GM18870 (cell line): ENCODE measurements at regions not wholly inside any gene's neighbourhood (a gene's known extent, or its start where the extent isn't known, plus 50 kb on each side); places are given as distances from the start of the nearest gene placed in this dataset.
"Not testable (repeated sequence)": the region's sequence is repeated elsewhere in the genome, so short reads cannot be mapped to it uniquely, and the experiment has no call there.

Experiments used
- ATAC-seq: cut with Tn5 transposase; IDR thresholded peaks from one replicate; pipeline ENCODE4 v1.9.1; 2021; ENCODE audit warnings: moderate library complexity; ENCODE audit not compliant: unreplicated experiment

GRCh38 chr1:232327899-232328298, 302.0 kb downstream of the SIPA1L2 start:
- ATAC-seq: no peak

DNA sequence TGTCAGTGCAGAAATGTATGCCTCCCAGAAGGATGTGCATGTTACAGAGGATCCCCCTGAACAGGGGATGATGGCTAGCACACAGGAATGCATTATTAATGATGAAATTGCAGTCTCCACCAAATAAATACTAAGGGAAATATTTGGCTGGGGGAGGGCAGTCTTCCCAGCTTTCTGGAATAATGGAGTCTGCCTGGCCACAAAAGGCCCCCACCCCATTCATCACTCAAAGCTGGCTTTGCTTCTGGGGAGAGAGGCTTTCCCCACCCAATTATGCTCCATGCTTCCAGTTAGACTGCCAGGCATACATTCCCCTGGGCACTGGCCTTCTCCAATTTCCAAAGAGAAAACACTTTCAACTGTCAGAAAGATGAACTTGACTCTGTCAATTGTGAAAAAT, 302.7 kb downstream of the SIPA1L2 start:
- ATAC-seq: no peak

DNA sequence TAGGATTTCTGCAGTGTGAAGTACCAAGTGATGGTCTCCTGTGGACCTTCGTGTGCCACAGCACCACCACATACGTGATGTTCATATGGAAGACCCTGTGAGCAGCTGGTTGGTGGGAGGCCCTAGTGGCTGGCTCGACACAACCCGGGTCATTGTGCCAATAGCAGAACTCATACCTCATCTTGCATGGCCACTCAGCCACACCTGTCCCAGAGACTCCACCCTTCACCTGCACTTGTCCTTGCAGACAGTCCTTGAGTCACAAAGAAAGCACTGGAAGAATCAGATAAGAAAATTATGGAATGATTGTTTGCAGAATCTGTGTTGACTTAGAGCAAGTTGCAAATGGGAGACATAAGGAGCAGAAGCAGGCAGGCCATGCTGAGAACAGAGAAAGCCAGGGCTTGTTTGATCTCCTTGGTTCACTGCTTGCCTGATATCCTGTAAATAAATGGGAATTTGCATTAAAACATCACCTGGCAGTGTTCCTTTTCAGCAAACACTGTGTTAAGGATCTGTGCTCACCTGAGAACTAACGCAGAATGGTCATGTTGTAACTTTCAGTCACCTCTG, 307.7 kb downstream of the SIPA1L2 start:
- no peak for ATAC-seq

DNA sequence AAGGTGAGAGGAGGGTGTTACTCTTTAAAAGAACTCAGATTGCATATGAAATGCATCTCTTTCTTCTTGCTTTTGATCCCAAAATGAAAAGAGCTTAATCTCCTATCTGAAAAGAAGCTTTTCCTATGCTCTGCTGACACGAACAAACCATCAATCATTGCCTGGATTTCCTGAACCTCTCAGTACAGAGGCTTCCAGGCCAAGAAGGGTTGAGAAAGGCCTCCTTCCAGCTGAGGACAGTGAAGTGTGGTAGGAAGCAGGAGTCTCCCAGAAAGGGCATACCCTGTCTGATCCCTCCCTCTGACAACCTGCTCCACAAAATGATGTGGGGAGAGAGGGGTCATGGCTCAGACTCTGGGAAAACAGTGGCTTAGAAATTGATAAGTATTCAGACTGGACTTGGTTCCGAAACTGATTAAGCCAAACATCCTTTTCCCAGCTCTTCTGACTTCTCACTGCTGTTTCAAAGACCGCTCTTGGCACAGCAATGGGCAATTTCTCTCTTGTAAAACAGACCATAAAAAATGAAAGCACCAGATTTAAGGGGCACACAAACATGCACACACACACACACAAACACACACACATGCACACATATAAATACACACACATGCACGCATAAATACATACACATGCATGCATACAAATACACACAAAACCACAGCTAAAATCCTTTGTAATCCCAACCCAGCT, 310.3 kb downstream of the SIPA1L2 start:
- ATAC-seq: no peak

- ATAC-seq: no peak
Observed at GRCh38 chr1:232319072-232319471, 310.9 kb downstream of the SIPA1L2 start.

DNA sequence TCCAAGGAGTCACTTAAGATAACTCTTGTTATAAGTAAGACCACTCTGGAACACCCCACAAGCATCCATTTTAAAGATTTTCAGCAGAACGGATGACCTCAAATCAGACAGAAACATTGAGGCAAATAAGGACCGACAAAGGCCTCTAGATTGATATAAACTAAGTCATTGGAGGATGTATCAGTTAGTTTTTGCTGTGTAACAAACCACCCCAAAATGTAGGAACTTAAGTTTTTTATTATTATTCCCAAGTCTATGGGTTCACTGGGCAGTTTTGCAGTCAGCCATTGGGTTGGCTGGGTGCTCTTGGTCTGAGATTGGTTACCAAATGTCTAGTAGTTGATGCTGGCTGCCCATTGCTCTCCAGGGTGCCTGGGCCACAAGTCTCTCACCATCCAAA, 311.8 kb downstream of the SIPA1L2 start:
- ATAC-seq: no peak

GRCh38 chr1:232317350-232317749, 312.6 kb downstream of the SIPA1L2 start:
- ATAC-seq: no peak

GRCh38 chr1:232316864-232317263, 313.1 kb downstream of the SIPA1L2 start:
- ATAC-seq: no peak

GRCh38 chr1:232313876-232314275, 316.1 kb downstream of the SIPA1L2 start:
- not testable (repeated sequence) for ATAC-seq

DNA sequence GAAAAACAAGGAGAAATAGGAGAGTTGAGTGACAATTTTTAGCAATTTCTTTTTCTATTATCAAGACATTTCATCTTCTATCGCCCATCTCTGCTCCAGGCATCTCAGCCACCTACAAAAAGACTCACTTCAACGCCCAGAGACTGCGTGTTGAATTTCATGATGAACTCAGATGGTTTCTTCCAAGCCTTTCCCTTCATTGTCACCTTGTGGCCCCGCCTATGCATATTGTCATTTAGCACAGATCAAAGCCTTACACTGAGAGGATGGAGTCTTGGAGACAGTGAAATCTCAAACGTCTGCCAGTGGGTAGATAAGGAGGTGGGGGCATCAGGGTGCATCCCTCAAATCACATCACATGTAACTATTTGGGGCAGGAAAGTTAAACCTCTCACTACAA, 319.4 kb downstream of the SIPA1L2 start:
- ATAC-seq: no peak

- ATAC-seq: no peak
Observed at GRCh38 chr1:232308616-232309015, 321.3 kb downstream of the SIPA1L2 start.

DNA sequence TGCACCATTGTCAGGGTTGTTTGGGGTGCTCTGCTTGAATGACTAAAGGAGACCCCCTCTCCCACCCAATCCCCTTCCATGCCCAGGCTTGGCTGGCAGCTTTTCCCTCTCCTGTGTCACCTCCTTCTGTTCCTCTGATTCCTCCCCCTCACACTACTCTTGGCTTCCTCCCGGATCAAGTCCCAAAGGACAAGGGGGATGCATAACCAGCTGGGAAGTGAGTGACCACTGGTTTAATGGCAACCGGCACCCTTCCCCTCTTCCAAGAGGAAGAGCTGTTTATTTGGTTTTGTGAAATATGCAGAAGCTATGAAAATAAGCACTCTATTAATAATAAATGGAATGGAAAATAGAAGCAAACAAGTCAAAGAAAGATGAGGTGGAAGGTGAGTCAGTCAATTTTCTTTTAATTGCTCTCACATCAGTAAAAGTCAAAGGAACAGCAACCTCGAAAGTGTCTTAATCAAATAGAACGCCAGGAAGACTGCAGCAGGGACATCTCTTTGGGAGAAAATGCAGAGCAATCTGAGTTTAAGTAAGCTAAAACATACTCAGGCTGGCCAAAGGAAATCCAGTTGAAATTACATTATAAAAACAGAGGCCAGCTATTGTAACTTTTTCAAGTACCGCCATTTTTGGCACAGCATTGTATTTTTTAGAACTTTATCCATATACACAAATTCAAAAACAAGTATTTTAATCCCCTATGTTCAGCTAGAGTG, 322.5 kb downstream of the SIPA1L2 start:
- ATAC-seq: no peak

DNA sequence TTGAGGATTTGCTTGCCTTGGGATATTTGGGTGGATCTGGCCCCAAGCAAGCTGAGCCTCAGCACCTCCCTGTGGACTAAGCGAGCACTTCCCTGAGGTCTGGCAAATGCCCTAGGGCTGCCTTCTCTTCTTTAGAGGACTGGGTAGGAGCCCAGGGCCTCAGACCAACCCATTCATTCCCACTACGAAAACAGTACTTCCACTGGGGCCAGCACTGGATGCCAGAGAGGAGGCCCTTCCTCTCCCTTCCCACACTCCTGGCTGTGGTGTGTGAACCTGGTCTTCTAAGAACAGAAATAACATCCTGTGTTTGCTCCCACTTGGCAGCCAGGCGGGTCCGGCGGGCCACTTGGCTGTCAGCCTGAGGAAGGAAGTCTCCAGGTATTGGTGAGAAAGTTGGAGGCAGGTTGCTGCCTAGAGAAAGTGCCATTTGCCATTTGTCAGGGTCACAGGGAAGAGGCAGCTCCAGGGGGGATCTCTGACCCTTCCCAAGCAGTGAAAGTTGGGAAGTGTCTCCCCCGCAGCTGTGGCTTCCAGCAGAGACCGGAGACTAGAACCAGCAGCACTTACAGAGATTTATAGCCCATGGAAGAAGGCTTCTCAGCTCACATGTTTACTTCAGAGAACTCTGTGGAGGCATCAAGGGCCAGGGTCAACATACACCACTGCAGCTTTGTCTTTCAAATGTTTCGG, 323.5 kb downstream of the SIPA1L2 start:
- no peak for ATAC-seq

DNA sequence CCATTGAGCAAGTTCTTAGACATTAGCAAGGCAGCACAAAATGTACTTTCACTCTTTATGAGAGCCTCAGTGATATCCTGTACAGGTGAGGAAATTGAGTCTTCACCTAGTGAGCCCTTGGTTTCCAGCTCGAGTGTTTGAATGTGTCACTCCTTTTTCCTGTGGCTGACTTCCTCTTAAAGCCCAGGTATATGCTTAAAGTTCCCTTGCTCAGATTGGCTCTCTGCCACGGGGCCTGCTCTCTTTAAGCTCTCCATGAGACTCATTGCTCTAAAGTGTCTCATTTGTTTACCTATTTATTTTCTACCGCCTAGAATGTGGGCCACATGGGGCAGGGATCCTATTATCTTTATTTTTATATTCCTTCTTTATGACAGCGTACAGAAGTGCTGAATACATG, 324.9 kb downstream of the SIPA1L2 start:
- ATAC-seq: no peak

DNA sequence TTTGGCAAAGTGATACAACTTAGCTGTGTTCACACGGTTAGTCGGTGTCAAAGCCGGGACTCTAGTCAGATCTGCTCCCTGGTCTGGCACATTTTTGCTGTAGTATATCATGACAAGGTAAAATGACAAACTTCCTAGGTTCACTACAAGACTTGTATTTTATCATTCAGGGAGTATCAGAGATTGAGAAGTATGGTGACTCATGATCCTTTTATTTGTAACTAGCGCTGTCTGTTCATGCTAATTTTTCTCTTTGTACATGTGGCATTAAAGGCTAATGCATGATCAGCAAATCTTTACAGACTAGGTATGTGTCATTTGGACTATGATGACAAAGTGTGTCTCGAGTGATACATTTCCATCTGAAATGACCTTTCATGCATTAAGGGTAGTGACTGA, 326.7 kb downstream of the SIPA1L2 start:
- no peak for ATAC-seq

GRCh38 chr1:232302376-232303221, 327.3 kb downstream of the SIPA1L2 start:
- ATAC-seq: no peak

DNA sequence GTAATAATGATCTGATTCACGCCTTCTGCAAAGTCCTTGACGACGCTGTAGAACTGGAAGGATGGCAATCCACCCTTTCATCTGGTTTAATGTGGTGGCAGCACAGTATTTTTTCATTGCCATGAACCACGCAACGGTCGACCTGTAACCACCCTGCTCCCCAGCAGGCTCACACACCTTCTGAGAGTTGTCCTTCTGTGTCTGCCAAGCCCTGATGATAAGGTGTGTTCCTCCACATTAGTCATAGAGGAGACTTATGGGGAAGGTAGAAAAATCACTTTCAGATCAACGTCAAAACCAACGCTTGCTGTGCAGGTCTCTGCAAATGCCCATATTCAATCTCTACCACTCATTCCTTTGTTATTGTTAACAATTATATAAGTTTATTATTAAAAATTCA, 328.7 kb downstream of the SIPA1L2 start:
- ATAC-seq: no peak

DNA sequence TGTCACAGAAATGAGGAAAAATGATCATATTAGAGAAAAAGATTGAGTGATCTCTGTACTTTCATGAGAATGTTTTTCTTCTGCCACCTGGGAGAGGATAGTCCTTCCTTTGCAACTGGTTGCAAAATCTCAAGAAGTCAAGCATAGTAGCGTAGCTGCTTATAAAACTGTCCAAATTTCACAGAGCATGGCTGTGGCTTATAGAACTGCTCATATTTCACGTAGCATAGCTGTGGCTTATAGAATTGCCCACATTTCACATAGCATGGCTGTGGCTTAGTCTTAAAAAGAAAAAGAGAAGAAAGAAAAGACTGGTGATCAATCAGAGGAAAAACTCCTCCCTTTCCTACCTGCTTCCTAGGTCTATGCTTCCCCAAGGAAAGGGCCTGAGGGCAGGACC, 329.5 kb downstream of the SIPA1L2 start:
- no peak for ATAC-seq

- no peak for ATAC-seq
Observed at GRCh38 chr1:232296461-232296860, 333.5 kb downstream of the SIPA1L2 start.

DNA sequence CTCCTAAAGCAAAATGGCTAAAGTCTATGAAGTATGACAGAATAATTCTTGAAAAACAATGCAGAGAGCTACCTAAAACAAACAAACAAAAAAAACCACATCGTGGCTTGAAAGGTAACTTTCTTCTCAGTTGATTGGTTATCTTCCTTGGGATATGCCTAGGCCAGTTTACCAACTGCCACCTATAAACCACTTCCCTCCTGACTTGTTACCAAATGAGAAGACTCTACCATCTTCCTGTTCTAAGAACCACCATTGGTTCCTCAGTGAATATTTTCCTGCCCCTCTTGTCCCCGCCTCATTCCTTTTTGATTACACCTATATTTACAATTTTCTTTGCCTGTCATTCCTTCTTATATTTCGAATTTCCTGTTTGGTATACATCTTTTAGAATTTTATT, 336.6 kb downstream of the SIPA1L2 start:
- no peak for ATAC-seq

DNA sequence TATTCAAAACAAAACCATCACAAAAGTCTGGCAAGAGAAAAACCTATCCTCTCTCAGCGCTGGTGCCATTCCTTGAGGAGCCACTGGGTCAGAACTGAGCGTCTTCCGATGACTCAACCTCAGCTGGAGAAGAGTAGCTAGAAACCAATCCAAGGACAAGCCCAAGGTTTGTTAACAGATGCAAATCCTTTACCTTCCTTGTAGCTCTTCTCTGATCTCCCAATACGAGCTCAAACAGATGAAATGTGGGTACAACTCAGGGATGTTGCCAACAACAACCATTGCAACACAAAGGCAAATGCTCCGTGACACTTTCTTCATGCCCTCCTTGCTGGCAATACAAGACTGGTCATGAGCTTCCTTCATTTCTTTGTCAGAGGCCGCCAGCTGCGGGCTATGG, 337.1 kb downstream of the SIPA1L2 start:
- ATAC-seq: no peak
